ENCODE measurements at regions not wholly inside any gene's neighbourhood (a gene's known extent, or its start where the extent isn't known, plus 50 kb on each side); places are given as distances from the start of the nearest gene placed in this dataset.

DNA sequence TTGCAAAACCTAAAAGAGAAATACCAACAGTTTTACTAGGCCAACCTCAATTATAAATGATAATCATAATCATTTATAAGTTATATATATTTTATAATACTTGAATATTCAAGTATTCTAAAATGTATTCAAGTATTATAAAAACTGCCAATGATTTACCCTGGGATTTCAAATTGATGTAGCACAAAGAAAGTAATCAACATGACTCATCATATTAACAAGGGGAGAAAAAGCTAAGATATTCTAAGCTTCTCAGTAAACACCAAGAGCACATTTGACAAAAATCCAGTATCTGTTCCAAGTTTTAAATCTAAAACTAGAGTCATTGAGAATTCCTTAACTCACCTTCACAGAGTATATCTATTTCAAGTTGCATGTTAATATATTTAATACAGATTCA, 56.1 kb downstream of the CAPZA3 start:
- no peak for DNase-seq (ENCODE audit: low spot score)
- no peaks in the 10 kb centered on the region for H3K36me3 Mint-ChIP-seq (ENCODE audit: low read depth, unreplicated experiment)
- no peak overlapping the region for H3K4me3 Mint-ChIP-seq (ENCODE audit: unreplicated experiment)
- no peaks in the 10 kb centered on the region for H3K9me3 Mint-ChIP-seq (ENCODE audit: unreplicated experiment)
- no peaks in the 10 kb centered on the region for H3K27me3 Mint-ChIP-seq (ENCODE audit: unreplicated experiment)
- no peaks in the 10 kb centered on the region for H3K4me1 Mint-ChIP-seq (ENCODE audit: unreplicated experiment)
- TF ChIP-seq CTCF (IDR thresholded peaks at IDR 0.05; ENCODE audit: unreplicated experiment): no peak
- no peak overlapping the region for H3K27ac Mint-ChIP-seq (ENCODE audit: unreplicated experiment)

GRCh38 chr12:18797604-18798003, 59.7 kb downstream of the CAPZA3 start:
- Mint-ChIP-seq H3K4me1 (ENCODE audit: unreplicated experiment) (no peaks in the 10 kb centered on the region), H3K36me3 (ENCODE audit: low read depth, unreplicated experiment) (no peaks in the 10 kb centered on the region), H3K4me3 (ENCODE audit: unreplicated experiment) (no peak overlapping the region), H3K27me3 (ENCODE audit: unreplicated experiment) (no peaks in the 10 kb centered on the region), H3K27ac (ENCODE audit: unreplicated experiment) (no peak overlapping the region), H3K9me3 (ENCODE audit: unreplicated experiment) (no peaks in the 10 kb centered on the region)
- no peak for DNase-seq (ENCODE audit: low spot score)
- TF ChIP-seq CTCF (IDR thresholded peaks at IDR 0.05; ENCODE audit: unreplicated experiment): no peak

DNA sequence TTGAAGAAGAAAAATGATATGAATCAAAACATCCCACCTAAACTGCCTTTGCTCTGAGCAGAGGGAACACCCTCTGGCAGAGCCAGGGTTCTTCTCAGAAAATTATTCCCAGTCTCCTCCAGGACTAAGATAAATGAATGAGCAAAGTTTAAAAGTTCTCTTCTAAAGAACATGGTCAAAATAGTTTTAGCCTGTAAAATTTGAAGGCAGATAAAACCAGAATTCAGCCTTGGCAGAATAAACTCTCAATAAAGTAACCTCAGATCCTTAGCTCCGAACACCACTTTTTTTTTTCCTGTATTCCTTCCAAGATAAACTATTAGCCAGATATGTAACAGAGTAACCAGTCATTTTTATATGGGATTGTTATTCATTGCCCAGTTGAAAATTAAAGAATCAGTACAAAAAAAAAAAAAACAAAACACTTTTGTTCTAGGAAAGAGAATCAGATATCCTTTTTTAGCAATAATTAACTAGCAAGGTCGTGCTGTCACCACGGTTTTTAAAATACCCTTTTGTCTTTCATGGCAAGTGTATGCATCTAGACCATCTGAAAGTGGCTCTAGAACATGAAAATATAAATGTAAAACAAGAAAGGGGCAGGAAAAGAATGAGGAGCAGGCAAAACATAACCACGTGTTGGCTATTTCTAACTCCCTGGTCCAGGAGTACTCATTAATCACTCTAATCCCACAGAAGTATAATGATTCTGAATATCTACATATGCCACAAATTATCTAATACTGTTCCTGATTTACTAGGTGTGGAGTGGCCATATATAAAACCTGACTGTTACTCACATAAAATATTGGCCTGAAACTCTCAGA, 60.8 kb downstream of the CAPZA3 start:
- no peak for DNase-seq (ENCODE audit: low spot score)
- H3K9me3 Mint-ChIP-seq (ENCODE audit: unreplicated experiment): no peaks in the 10 kb centered on the region

DNA sequence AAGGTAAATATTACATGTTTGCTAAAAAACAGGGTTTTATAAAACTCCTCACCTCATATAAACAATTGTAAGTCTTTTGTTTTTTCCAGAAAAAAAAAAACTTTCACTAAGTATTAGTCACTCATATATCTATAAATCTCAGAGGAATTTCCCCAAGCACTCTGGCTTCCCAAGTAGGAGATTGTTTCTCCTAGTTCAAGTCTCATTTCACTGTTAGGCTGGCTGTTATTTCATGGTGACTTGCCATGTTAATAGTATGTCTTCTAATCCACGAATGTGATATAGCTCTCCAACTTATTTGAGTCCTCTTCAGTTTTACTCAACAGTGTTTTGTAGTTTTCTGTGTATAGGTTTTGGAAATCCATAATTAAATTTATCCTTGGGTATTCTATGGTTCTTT, 61.6 kb downstream of the CAPZA3 start:
- no peaks in the 10 kb centered on the region for H3K36me3 Mint-ChIP-seq (ENCODE audit: low read depth, unreplicated experiment)
- H3K9me3 Mint-ChIP-seq (ENCODE audit: unreplicated experiment): no peaks in the 10 kb centered on the region
- no peak for DNase-seq (ENCODE audit: low spot score)
- no peak overlapping the region for H3K4me3 Mint-ChIP-seq (ENCODE audit: unreplicated experiment)
- no peak overlapping the region for H3K27ac Mint-ChIP-seq (ENCODE audit: unreplicated experiment)
- H3K4me1 Mint-ChIP-seq (ENCODE audit: unreplicated experiment): no peaks in the 10 kb centered on the region
- TF ChIP-seq CTCF (IDR thresholded peaks at IDR 0.05; ENCODE audit: unreplicated experiment): no peak
- no peaks in the 10 kb centered on the region for H3K27me3 Mint-ChIP-seq (ENCODE audit: unreplicated experiment)

More for the DNA sequence above, 60.8 kb downstream of the CAPZA3 start:
- Mint-ChIP-seq H3K27me3 (ENCODE audit: unreplicated experiment) (no peaks in the 10 kb centered on the region), H3K4me1 (ENCODE audit: unreplicated experiment) (no peaks in the 10 kb centered on the region), H3K27ac (ENCODE audit: unreplicated experiment) (no peak overlapping the region), H3K36me3 (ENCODE audit: low read depth, unreplicated experiment) (no peaks in the 10 kb centered on the region), H3K4me3 (ENCODE audit: unreplicated experiment) (no peak overlapping the region)
- no peak for TF ChIP-seq CTCF (IDR thresholded peaks at IDR 0.05; ENCODE audit: unreplicated experiment)

GRCh38 chr12:18805516-18806248, 67.8 kb downstream of the CAPZA3 start:
- no peak for DNase-seq (ENCODE audit: low spot score)
- Mint-ChIP-seq H3K36me3 (ENCODE audit: low read depth, unreplicated experiment) (no peaks in the 10 kb centered on the region), H3K9me3 (ENCODE audit: unreplicated experiment) (no peaks in the 10 kb centered on the region), H3K27ac (ENCODE audit: unreplicated experiment) (no peak overlapping the region), H3K27me3 (ENCODE audit: unreplicated experiment) (no peaks in the 10 kb centered on the region), H3K4me1 (ENCODE audit: unreplicated experiment) (no peaks in the 10 kb centered on the region), H3K4me3 (ENCODE audit: unreplicated experiment) (no peak overlapping the region)
- no peak for TF ChIP-seq CTCF (IDR thresholded peaks at IDR 0.05; ENCODE audit: unreplicated experiment)
